CD14-positive monocyte (primary cell): ENCODE measurements at regions not wholly inside any gene's neighbourhood (a gene's known extent, or its start where the extent isn't known, plus 50 kb on each side); places are given as distances from the start of the nearest gene placed in this dataset.
A peak's percentile ranks its signal among the peaks of the same experiment; 100 is the strongest.

Experiments
- DNase-seq, 3 donors: peaks; one replicate each; pipeline ENCODE4 v3.0.0-alpha.2; 2011 to 2022
- H2AFZ ChIP-seq: 2 replicates; pipeline ENCODE4 v1.6.0; 2012; ENCODE audit warnings: mild to moderate bottlenecking, low read depth, low read length, inconsistent platforms; ENCODE audit not compliant: insufficient read depth, poor library complexity, severe bottlenecking
- H3K27ac ChIP-seq, 2 donors: 1 replicate in 1 of 2; 2 replicates in 1 of 2; pipeline ENCODE4 v1.5.1; 2012 to 2013; ENCODE audit warnings: low read length in 2 of 2, control low read depth in 1 of 2, inconsistent platforms in 1 of 2, low read depth in 1 of 2, mild to moderate bottlenecking in 1 of 2
- H3K27me3 ChIP-seq, 2 donors: one replicate each; pipeline versions ENCODE4 v1.6.0 to v1.6.1; 2011 to 2013; ENCODE audit warnings: low read length in 2 of 2; ENCODE audit not compliant: control insufficient read depth in 2 of 2, insufficient read depth in 2 of 2
- H3K36me3 ChIP-seq, 2 donors: replicated peaks in 1 of 2; 1 replicate in 1 of 2; 2 replicates in 1 of 2; pipeline versions ENCODE4 v1.5.1 to v1.6.1; 2012 to 2013; ENCODE audit warnings: low read length in 2 of 2, control low read depth in 1 of 2, inconsistent platforms in 1 of 2, mild to moderate bottlenecking in 1 of 2; ENCODE audit not compliant: insufficient read depth in 2 of 2, control insufficient read depth in 1 of 2
- H3K4me1 ChIP-seq, 2 donors: 1 replicate in 1 of 2; 2 replicates in 1 of 2; pipeline versions ENCODE4 v1.5.1 to v1.6.1; 2012 to 2013; ENCODE audit warnings: low read length in 2 of 2, control low read depth in 1 of 2, inconsistent platforms in 1 of 2, mild to moderate bottlenecking in 1 of 2, moderate library complexity in 1 of 2; ENCODE audit not compliant: insufficient read depth in 2 of 2, control insufficient read depth in 1 of 2
- H3K4me2 ChIP-seq: replicated peaks from 2 replicates; pipeline ENCODE3; 2012; ENCODE audit warnings: low read length, moderate library complexity, mild to moderate bottlenecking; ENCODE audit not compliant: poor library complexity, severe bottlenecking; ENCODE audit errors: extremely low read depth
- H3K4me3 ChIP-seq, 3 experiments: fragments of 200-600 bp in 1 of 3; sonication (generic) in 1 of 3; replicated peaks in 1 of 3; 1 replicate in 2 of 3; 2 replicates in 1 of 3; pipeline ENCODE4 v1.5.1; 2011 to 2013; ENCODE audit warnings: low read length in 3 of 3, mild to moderate bottlenecking in 3 of 3, control low read depth in 2 of 3, low read depth in 2 of 3, inconsistent platforms in 1 of 3, moderate library complexity in 1 of 3
- H3K79me2 ChIP-seq: 2 replicates; pipeline ENCODE4 v1.6.0; 2012; ENCODE audit warnings: mild to moderate bottlenecking, control low read depth, inconsistent platforms, low read length, moderate library complexity; ENCODE audit not compliant: insufficient read depth
- H3K9ac ChIP-seq: 2 replicates; pipeline ENCODE4 v1.6.0; 2017; ENCODE audit warnings: low read length, mild to moderate bottlenecking; ENCODE audit not compliant: insufficient read depth, poor library complexity, severe bottlenecking
- H3K9me3 ChIP-seq, 2 donors: replicated peaks in 1 of 2; 1 replicate in 1 of 2; 2 replicates in 1 of 2; pipeline versions ENCODE4 v1.5.1 to v1.6.1; 2012 to 2013; ENCODE audit warnings: low read length in 2 of 2, control low read depth in 1 of 2; ENCODE audit not compliant: control insufficient read depth in 1 of 2, insufficient read depth in 1 of 2
- H4K20me1 ChIP-seq: 2 replicates; pipeline ENCODE4 v1.6.0; 2012; ENCODE audit warnings: mild to moderate bottlenecking, low read length, control low read depth, moderate library complexity; ENCODE audit not compliant: insufficient read depth
- H3K27ac Mint-ChIP-seq, 7 donors: one replicate each; pipeline ENCODE4 v1.8.0; 2020; ENCODE audit warnings: mild to moderate bottlenecking in 7 of 7, mixed read lengths in 7 of 7, moderate library complexity in 6 of 7, inconsistent platforms in 2 of 7
- H3K27me3 Mint-ChIP-seq, 3 donors: one replicate each; pipeline ENCODE4 v1.8.0; 2021 to 2022; ENCODE audit warnings: low read depth in 3 of 3, mild to moderate bottlenecking in 3 of 3, mixed read lengths in 3 of 3, moderate library complexity in 3 of 3, inconsistent platforms in 1 of 3
- H3K36me3 Mint-ChIP-seq, 2 donors: one replicate each; pipeline ENCODE4 v1.8.0; 2020; ENCODE audit warnings: mixed read lengths in 2 of 2, inconsistent platforms in 1 of 2, mild to moderate bottlenecking in 1 of 2
- H3K4me1 Mint-ChIP-seq: one replicate; pipeline ENCODE4 v1.8.0; 2020; ENCODE audit warnings: mild to moderate bottlenecking, mixed read lengths
- H3K4me3 Mint-ChIP-seq, 2 donors: one replicate each; pipeline ENCODE4 v1.8.0; 2020; ENCODE audit warnings: mild to moderate bottlenecking in 2 of 2, mixed read lengths in 2 of 2, moderate library complexity in 1 of 2
- H3K9me3 Mint-ChIP-seq, 7 donors: one replicate each; pipeline ENCODE4 v1.8.0; 2020 to 2022; ENCODE audit warnings: mixed read lengths in 7 of 7, mild to moderate bottlenecking in 6 of 7, moderate library complexity in 6 of 7, inconsistent platforms in 2 of 7
- CTCF ChIP-seq: fragments of 200-600 bp; IDR thresholded peaks from one replicate; pipeline ENCODE4 v1.8.0; 2022; ENCODE audit warnings: antibody characterized with exemption, mild to moderate bottlenecking
- WGBS: methylation state at CpG from one replicate; pipeline ENCODE4 v1.1.5; 2013; ENCODE audit warnings: missing lambda C conversion rate; ENCODE audit not compliant: insufficient coverage; 5-methylcytosine and 5-hydroxymethylcytosine counted together
- intact Hi-C, 2 donors: fragments of 100-400 bp; cut with micrococcal nuclease; formaldehyde crosslinking; loops; one replicate each; pipeline versions ENCODE4 v1.15.0 to v1.15.1; 2023

GRCh38 chr2:64848363-64848762 lies 140.8 kb upstream of the SLC1A4 start:
- Mint-ChIP-seq H3K9me3 (peaks cover 0 to 1% (median 0%) of the 10 kb centered on the region in 7 donors), H3K27me3 (peaks cover 0 to 5% (median 0%) of the 10 kb centered on the region in 3 donors), H3K27ac (peak overlapping the region in 4 of 7 donors; percentile 47 to 92 (median 57)), H3K36me3 (no peaks in the 10 kb centered on the region), H3K4me1 (peaks cover 82% of the 10 kb centered on the region), H3K4me3 (no peak overlapping the region)
- no peak overlapping the region for H3K9ac ChIP-seq
- DNase-seq: no peak
- H3K27ac ChIP-seq: peak overlapping the region; percentile 29 to 62
- no peak overlapping the region for H3K4me2 ChIP-seq
- 85% methylated on average over 3 of the region's 5 CpGs for WGBS
- no peaks in the 10 kb centered on the region for H3K36me3 ChIP-seq
- peaks cover 89 to 93% of the 10 kb centered on the region in 2 donors for H3K4me1 ChIP-seq
- H3K9me3 ChIP-seq: no peaks in the 10 kb centered on the region
- intact Hi-C loops: no loop called here
- H3K79me2 ChIP-seq: no peaks in the 10 kb centered on the region
- no peaks in the 10 kb centered on the region for H3K27me3 ChIP-seq
- TF ChIP-seq CTCF: no peak
- no peak overlapping the region for H3K4me3 ChIP-seq
- peak overlapping the region; percentile 70 for H2AFZ ChIP-seq
- no peaks in the 10 kb centered on the region for H4K20me1 ChIP-seq

DNA sequence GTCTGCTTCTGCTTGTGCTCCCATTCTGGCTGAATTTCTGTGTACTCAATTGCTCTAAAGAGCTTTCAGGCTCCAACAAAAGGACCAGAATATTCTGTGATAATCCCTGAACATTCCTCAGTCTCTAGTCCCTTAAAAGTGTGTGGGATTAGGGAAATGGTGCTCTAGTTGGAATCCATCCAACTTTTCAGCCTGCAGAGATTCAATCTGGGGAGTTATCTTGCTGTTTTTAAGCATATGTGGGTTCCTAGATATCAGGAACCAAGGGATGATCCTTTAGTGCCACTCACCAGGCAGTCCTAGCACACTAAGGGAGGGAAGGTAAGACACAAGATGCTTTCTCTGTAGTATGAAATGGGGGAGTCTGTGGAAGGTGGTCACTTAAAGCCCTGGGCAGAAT lies 140.3 kb upstream of the SLC1A4 start:
- Histone ChIP-seq H3K4me2 (no peak overlapping the region), H3K36me3 (no peaks in the 10 kb centered on the region), H3K9me3 (no peaks in the 10 kb centered on the region), H3K79me2 (no peaks in the 10 kb centered on the region), H4K20me1 (no peaks in the 10 kb centered on the region), H3K4me1 (peaks cover 95 to 99% of the 10 kb centered on the region in 2 donors), H3K4me3 (no peak overlapping the region), H3K9ac (no peak overlapping the region), H3K27ac (peak overlapping the region in 1 of 2 donors; percentile 62), H2AFZ (peak overlapping the region; percentile 70), H3K27me3 (no peaks in the 10 kb centered on the region)
- no peak for TF ChIP-seq CTCF
- H3K27me3 Mint-ChIP-seq: peaks cover 0 to 5% (median 0%) of the 10 kb centered on the region in 3 donors
- peaks cover 88% of the 10 kb centered on the region for H3K4me1 Mint-ChIP-seq
- intact Hi-C loops: no loop called here
- no peaks in the 10 kb centered on the region for H3K36me3 Mint-ChIP-seq
- no peak for DNase-seq
- peaks cover 0 to 1% (median 0%) of the 10 kb centered on the region in 7 donors for H3K9me3 Mint-ChIP-seq
- peak overlapping the region in 2 of 7 donors; percentile 47 to 54 for H3K27ac Mint-ChIP-seq
- no peak overlapping the region for H3K4me3 Mint-ChIP-seq
